DOHH2 (cell line): ENCODE measurements at regions not wholly inside any gene's neighbourhood (a gene's known extent, or its start where the extent isn't known, plus 50 kb on each side); places are given as distances from the start of the nearest gene placed in this dataset.

ENCODE experiments used
- H3F3A ChIP-seq: fragments of 200-600 bp; sonication (generic), shearing (Covaris generic); 2 replicates; pipeline ENCODE4 v1.6.0; 2016; ENCODE audit warnings: antibody characterized with exemption, mild to moderate bottlenecking; ENCODE audit not compliant: control insufficient read depth, insufficient read depth
- H3K27ac ChIP-seq: fragments of 200-600 bp; sonication (generic); 2 replicates; pipeline ENCODE4 v1.5.1; 2014; ENCODE audit warnings: low read depth, mild to moderate bottlenecking, low read length, moderate library complexity
- H3K27me3 ChIP-seq: fragments of 200-600 bp; sonication (generic); 2 replicates; pipeline ENCODE4 v1.6.1; 2014; ENCODE audit warnings: mild to moderate bottlenecking, low read length, mixed read lengths; ENCODE audit not compliant: control insufficient read depth
- H3K36me3 ChIP-seq: fragments of 200-600 bp; sonication (generic); 2 replicates; pipeline ENCODE4 v1.6.1; 2014; ENCODE audit warnings: mild to moderate bottlenecking, low read length, moderate library complexity, mixed read lengths; ENCODE audit not compliant: control insufficient read depth
- H3K4me1 ChIP-seq: fragments of 200-600 bp; sonication (generic); 2 replicates; pipeline ENCODE4 v1.6.1; 2014; ENCODE audit warnings: mild to moderate bottlenecking, low read length, mixed read lengths; ENCODE audit not compliant: control insufficient read depth
- H3K4me2 ChIP-seq: fragments of 200-600 bp; sonication (generic); 2 replicates; pipeline ENCODE4 v1.6.0; 2014; ENCODE audit warnings: mild to moderate bottlenecking, low read length, moderate library complexity
- H3K4me3 ChIP-seq: fragments of 200-600 bp; sonication (generic); 2 replicates; pipeline ENCODE4 v1.5.1; 2014; ENCODE audit warnings: mild to moderate bottlenecking, low read length, mixed read lengths
- H3K79me2 ChIP-seq: fragments of 200-600 bp; sonication (generic); 2 replicates; pipeline ENCODE4 v1.6.1; 2014; ENCODE audit warnings: mild to moderate bottlenecking, low read length, mixed read lengths; ENCODE audit not compliant: control insufficient read depth
- H3K9me2 ChIP-seq: fragments of 200-600 bp; sonication (generic); replicated peaks from 2 replicates; pipeline ENCODE4 v1.6.1; 2014; ENCODE audit warnings: mild to moderate bottlenecking, low read length, mixed read lengths; ENCODE audit not compliant: control insufficient read depth
- H3K9me3 ChIP-seq: fragments of 200-600 bp; sonication (generic); 2 replicates; pipeline ENCODE4 v1.6.1; 2014; ENCODE audit warnings: antibody characterized with exemption, low read length, mixed read lengths; ENCODE audit not compliant: control insufficient read depth, insufficient read depth
- H4K20me1 ChIP-seq: fragments of 200-600 bp; sonication (generic); 2 replicates; pipeline ENCODE4 v1.6.0; 2014; ENCODE audit warnings: low read depth, mild to moderate bottlenecking, antibody characterized with exemption, low read length, moderate library complexity; ENCODE audit not compliant: control insufficient read depth, insufficient read depth
- EZH2phosphoT487 ChIP-seq: fragments of 200-600 bp; sonication (generic); IDR thresholded peaks from 2 replicates; pipeline ENCODE4 v1.6.1; 2017; ENCODE audit warnings: borderline replicate concordance, mild to moderate bottlenecking, antibody characterized with exemption, low read length, moderate library complexity, mixed read lengths
- TF ChIP-seq, protein P1 (sequence below): fragments of 200-600 bp; sonication (generic); IDR thresholded peaks from one replicate; pipeline ENCODE4 v1.5.1; 2014; ENCODE audit warnings: antibody characterized with exemption, mild to moderate bottlenecking, low read depth, low read length; ENCODE audit not compliant: poor library complexity, severe bottlenecking

DNA sequence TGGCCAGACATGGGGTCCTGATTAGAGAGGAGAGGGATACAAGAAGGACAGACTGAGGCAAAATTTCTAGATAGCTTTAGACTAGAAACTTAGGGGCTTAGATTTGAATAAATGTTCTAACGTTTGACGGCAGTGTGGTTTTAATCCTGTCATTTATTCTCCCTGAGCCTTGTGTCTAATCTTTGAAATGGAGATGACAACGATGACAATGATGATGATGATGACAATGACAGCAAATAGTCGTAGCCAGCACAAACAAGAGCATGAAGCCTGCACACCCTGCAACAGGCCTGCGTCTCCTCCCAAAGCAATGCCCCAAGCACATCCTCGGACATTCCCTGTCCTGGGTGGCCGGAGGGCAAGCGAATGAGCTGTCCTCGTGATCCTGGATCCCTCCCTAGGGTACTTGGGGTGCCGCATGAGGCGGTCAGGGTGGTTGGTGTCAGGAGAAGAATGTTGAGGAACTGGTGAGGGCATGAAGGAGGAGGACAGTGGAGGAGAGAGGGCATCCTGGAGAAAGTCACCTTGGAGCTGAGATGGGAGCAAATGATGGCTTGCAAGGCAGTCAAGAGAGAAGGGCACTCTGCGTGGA is 502.1 kb upstream of the B3GAT1 start:
- H3K4me3 ChIP-seq: no peak overlapping the region
- H3K36me3 ChIP-seq: no peaks in the 10 kb centered on the region
- no peaks in the 10 kb centered on the region for H3K27me3 ChIP-seq
- H3K79me2 ChIP-seq: no peaks in the 10 kb centered on the region
- no peaks in the 10 kb centered on the region for H4K20me1 ChIP-seq
- H3K4me1 ChIP-seq: no peaks in the 10 kb centered on the region
- no peaks in the 10 kb centered on the region for H3K9me2 ChIP-seq
- no peak for TF ChIP-seq EZH2phosphoT487
- TF ChIP-seq, protein P1, sequence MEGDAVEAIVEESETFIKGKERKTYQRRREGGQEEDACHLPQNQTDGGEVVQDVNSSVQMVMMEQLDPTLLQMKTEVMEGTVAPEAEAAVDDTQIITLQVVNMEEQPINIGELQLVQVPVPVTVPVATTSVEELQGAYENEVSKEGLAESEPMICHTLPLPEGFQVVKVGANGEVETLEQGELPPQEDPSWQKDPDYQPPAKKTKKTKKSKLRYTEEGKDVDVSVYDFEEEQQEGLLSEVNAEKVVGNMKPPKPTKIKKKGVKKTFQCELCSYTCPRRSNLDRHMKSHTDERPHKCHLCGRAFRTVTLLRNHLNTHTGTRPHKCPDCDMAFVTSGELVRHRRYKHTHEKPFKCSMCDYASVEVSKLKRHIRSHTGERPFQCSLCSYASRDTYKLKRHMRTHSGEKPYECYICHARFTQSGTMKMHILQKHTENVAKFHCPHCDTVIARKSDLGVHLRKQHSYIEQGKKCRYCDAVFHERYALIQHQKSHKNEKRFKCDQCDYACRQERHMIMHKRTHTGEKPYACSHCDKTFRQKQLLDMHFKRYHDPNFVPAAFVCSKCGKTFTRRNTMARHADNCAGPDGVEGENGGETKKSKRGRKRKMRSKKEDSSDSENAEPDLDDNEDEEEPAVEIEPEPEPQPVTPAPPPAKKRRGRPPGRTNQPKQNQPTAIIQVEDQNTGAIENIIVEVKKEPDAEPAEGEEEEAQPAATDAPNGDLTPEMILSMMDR: no peak
- H3K4me2 ChIP-seq: no peak overlapping the region
- H3F3A ChIP-seq: no peaks in the 10 kb centered on the region
- H3K9me3 ChIP-seq: no peaks in the 10 kb centered on the region
- no peak overlapping the region for H3K27ac ChIP-seq

DNA sequence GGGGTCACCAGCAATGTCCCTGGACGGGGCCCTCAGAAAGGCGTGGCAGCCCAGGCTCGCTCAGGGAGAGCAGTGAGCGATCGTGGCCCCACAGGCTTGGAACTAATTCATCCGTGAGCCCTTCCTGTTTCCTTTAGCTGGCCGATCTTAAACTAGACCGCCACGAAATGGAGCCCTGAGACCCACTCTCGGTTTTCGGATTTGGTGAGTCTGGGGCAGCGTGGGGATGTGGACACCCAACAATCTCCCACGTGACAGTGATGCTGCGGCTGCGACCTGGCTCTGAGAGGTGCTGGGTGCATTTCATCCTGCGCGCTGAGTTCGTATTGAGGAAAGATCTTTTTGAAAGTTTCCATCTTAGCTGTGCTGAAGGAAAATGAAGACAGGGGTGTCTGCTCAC is 501.3 kb upstream of the B3GAT1 start:
- Histone ChIP-seq H3K9me3 (no peaks in the 10 kb centered on the region), H3K4me3 (no peak overlapping the region), H3K27me3 (no peaks in the 10 kb centered on the region), H3K4me2 (no peak overlapping the region), H3K27ac (no peak overlapping the region), H3K79me2 (no peaks in the 10 kb centered on the region), H3F3A (no peaks in the 10 kb centered on the region), H3K36me3 (no peaks in the 10 kb centered on the region), H3K4me1 (no peaks in the 10 kb centered on the region), H3K9me2 (no peaks in the 10 kb centered on the region), H4K20me1 (no peaks in the 10 kb centered on the region)
- no peak for TF ChIP-seq EZH2phosphoT487
- TF ChIP-seq, protein P1: no peak

DNA sequence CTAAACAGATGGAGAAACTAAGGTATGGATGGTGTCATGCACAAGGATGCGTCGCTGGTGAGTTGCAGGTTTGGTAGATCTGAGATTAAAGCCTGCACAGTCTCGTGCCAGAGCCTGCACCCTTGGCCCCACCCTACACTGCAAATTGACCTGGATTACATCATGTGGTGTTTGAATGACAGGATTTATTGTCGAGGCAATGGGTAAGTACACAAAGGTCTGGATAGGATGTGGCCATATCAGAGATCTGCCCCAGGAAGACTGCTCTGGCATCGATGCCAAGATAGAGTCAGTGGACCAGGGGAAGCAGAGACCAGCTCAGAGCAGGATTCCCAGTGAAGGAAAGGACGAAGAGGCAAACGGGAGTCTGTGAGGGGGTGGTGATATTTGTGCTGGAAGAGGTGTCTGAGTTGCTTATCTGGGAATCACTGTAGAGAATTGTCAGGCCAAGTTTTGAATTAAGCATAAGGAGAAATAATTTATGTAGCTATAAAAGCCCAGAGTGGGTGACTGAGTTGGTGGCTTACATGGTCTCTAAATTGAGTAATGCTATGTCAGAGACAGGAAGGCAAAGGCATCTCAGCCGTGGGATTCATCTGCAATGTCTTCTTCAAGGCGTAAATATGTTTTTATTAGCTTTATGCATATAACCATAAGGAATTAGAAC is 499.6 kb upstream of the B3GAT1 start:
- Histone ChIP-seq H3K27me3 (no peaks in the 10 kb centered on the region), H3F3A (no peaks in the 10 kb centered on the region), H3K27ac (no peak overlapping the region), H4K20me1 (no peaks in the 10 kb centered on the region), H3K4me2 (no peak overlapping the region), H3K79me2 (no peaks in the 10 kb centered on the region), H3K9me3 (no peaks in the 10 kb centered on the region), H3K36me3 (no peaks in the 10 kb centered on the region), H3K9me2 (no peaks in the 10 kb centered on the region), H3K4me1 (no peaks in the 10 kb centered on the region), H3K4me3 (no peak overlapping the region)
- TF ChIP-seq EZH2phosphoT487: no peak
- TF ChIP-seq, protein P1: no peak
